ENCODE measurements at regions not wholly inside any gene's neighbourhood (a gene's known extent, or its start where the extent isn't known, plus 50 kb on each side); places are given as distances from the start of the nearest gene placed in this dataset.

GRCh38 chr1:3993619-3994375 lies 93.7 kb upstream of the C1orf174 start:
- no peak for TF ChIP-seq EZH2phosphoT487 (conservative IDR thresholded peaks at IDR 0.05; ENCODE audit: low read length)
- TF ChIP-seq, protein P1, sequence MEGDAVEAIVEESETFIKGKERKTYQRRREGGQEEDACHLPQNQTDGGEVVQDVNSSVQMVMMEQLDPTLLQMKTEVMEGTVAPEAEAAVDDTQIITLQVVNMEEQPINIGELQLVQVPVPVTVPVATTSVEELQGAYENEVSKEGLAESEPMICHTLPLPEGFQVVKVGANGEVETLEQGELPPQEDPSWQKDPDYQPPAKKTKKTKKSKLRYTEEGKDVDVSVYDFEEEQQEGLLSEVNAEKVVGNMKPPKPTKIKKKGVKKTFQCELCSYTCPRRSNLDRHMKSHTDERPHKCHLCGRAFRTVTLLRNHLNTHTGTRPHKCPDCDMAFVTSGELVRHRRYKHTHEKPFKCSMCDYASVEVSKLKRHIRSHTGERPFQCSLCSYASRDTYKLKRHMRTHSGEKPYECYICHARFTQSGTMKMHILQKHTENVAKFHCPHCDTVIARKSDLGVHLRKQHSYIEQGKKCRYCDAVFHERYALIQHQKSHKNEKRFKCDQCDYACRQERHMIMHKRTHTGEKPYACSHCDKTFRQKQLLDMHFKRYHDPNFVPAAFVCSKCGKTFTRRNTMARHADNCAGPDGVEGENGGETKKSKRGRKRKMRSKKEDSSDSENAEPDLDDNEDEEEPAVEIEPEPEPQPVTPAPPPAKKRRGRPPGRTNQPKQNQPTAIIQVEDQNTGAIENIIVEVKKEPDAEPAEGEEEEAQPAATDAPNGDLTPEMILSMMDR (IDR thresholded peaks at IDR 0.05; ENCODE audit: insufficient read depth, low read length, poor library complexity, severe bottlenecking): no peak

GRCh38 chr1:3995141-3995780 lies 95.2 kb upstream of the C1orf174 start:
- no peak for TF ChIP-seq EZH2phosphoT487 (conservative IDR thresholded peaks at IDR 0.05; ENCODE audit: low read length)
- TF ChIP-seq, protein P1 (IDR thresholded peaks at IDR 0.05; ENCODE audit: insufficient read depth, low read length, poor library complexity, severe bottlenecking): no peak
- H3K27me3 ChIP-seq (ENCODE audit: low read length): no peaks in the 10 kb centered on the region
- H3K4me3 ChIP-seq (ENCODE audit: insufficient read depth, low read length, poor library complexity, severe bottlenecking): no peak overlapping the region

More at GRCh38 chr1:3993619-3994375, 93.7 kb upstream of the C1orf174 start:
- Histone ChIP-seq H3K27ac (ENCODE audit: low read depth, low read length) (no peak overlapping the region), H3K36me3 (ENCODE audit: low read length) (no peaks in the 10 kb centered on the region), H3K9me2 (replicated peaks; ENCODE audit: insufficient read depth, low read length) (no peaks in the 10 kb centered on the region), H3F3A (ENCODE audit: insufficient read depth) (no peaks in the 10 kb centered on the region), H3K79me2 (ENCODE audit: insufficient read depth, low read length) (no peaks in the 10 kb centered on the region), H3K4me2 (ENCODE audit: low read depth, low read length, poor library complexity, severe bottlenecking) (no peak overlapping the region), H3K9ac (ENCODE audit: low read length) (no peak overlapping the region), H3K27me3 (ENCODE audit: low read length) (no peaks in the 10 kb centered on the region), H3K9me3 (ENCODE audit: insufficient read depth, low read length) (no peaks in the 10 kb centered on the region), H4K20me1 (ENCODE audit: low read depth, low read length) (no peaks in the 10 kb centered on the region), H3K4me3 (ENCODE audit: insufficient read depth, low read length, poor library complexity, severe bottlenecking) (no peak overlapping the region), H2AFZ (ENCODE audit: low read depth, low read length, severe bottlenecking) (no peak overlapping the region)

DNA sequence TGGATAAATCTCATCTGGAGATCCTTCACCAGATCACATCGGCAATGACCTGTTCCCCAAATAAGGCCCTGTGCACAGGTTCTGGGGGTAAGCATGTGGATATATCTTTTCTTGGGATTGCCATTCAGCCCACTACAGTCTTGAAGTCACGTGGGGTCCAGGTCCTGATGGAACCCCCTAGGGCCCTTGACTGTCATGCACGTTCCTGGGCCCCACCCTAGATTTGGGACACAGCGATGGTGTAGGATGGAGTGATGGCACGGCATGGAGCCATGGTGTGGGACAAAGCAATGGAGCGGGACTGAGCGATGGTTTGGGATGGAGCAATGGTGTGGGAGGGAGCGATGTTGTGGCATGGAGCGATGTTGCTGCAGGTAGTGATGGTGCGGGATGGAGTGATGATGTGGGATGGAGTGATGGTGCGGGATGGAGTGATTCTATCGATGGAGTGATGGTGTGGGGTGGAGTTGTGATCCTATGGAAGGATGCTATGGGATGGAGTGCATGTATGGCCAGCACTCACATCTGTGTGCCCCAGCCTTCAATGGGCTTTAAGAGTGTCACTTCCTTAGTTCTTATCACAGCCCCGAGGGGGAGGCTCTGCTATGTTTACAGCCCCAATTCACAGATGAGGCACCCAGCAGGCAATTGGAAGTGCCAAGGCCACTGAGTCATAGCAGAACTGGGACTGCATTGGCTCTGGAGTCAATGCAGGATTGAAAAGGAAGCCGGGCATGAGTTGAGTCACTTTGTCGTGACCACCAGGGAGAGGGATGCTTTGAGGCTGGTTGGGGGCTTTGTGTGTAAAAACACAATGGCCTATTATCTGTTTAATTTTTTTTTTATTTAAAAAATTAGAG lies 97.0 kb upstream of the C1orf174 start:
- H3K27me3 ChIP-seq (ENCODE audit: low read length): no peaks in the 10 kb centered on the region
- H4K20me1 ChIP-seq (ENCODE audit: low read depth, low read length): no peaks in the 10 kb centered on the region
- TF ChIP-seq, protein P1 (IDR thresholded peaks at IDR 0.05; ENCODE audit: insufficient read depth, low read length, poor library complexity, severe bottlenecking): no peak
- no peak for TF ChIP-seq EZH2phosphoT487 (conservative IDR thresholded peaks at IDR 0.05; ENCODE audit: low read length)
- H3K9me2 ChIP-seq (replicated peaks; ENCODE audit: insufficient read depth, low read length): no peaks in the 10 kb centered on the region
- no peak overlapping the region for H3K9ac ChIP-seq (ENCODE audit: low read length)
- no peak overlapping the region for H3K4me2 ChIP-seq (ENCODE audit: low read depth, low read length, poor library complexity, severe bottlenecking)
- no peaks in the 10 kb centered on the region for H3F3A ChIP-seq (ENCODE audit: insufficient read depth)
- H3K27ac ChIP-seq (ENCODE audit: low read depth, low read length): no peak overlapping the region
- no peaks in the 10 kb centered on the region for H3K9me3 ChIP-seq (ENCODE audit: insufficient read depth, low read length)
- H2AFZ ChIP-seq (ENCODE audit: low read depth, low read length, severe bottlenecking): no peak overlapping the region
- H3K36me3 ChIP-seq (ENCODE audit: low read length): no peaks in the 10 kb centered on the region
- H3K79me2 ChIP-seq (ENCODE audit: insufficient read depth, low read length): no peaks in the 10 kb centered on the region
- no peak overlapping the region for H3K4me3 ChIP-seq (ENCODE audit: insufficient read depth, low read length, poor library complexity, severe bottlenecking)

More at GRCh38 chr1:3995141-3995780, 95.2 kb upstream of the C1orf174 start:
- H3K27ac ChIP-seq (ENCODE audit: low read depth, low read length): no peak overlapping the region
- H3K79me2 ChIP-seq (ENCODE audit: insufficient read depth, low read length): no peaks in the 10 kb centered on the region
- H3K36me3 ChIP-seq (ENCODE audit: low read length): no peaks in the 10 kb centered on the region
- H4K20me1 ChIP-seq (ENCODE audit: low read depth, low read length): no peaks in the 10 kb centered on the region
- no peak overlapping the region for H2AFZ ChIP-seq (ENCODE audit: low read depth, low read length, severe bottlenecking)
- H3K4me2 ChIP-seq (ENCODE audit: low read depth, low read length, poor library complexity, severe bottlenecking): no peak overlapping the region
- H3K9ac ChIP-seq (ENCODE audit: low read length): no peak overlapping the region
- no peaks in the 10 kb centered on the region for H3K9me2 ChIP-seq (replicated peaks; ENCODE audit: insufficient read depth, low read length)
- no peaks in the 10 kb centered on the region for H3F3A ChIP-seq (ENCODE audit: insufficient read depth)
- no peaks in the 10 kb centered on the region for H3K9me3 ChIP-seq (ENCODE audit: insufficient read depth, low read length)
